Keratinocyte (primary cell): ENCODE measurements at regions not wholly inside any gene's neighbourhood (a gene's known extent, or its start where the extent isn't known, plus 50 kb on each side); places are given as distances from the start of the nearest gene placed in this dataset.

Experiments
- EZH2 ChIP-seq: IDR thresholded peaks from one replicate; pipeline ENCODE4 v1.6.1; 2012; ENCODE audit warnings: inconsistent platforms, mild to moderate bottlenecking, low read length, moderate library complexity
- TF ChIP-seq, protein P1 (sequence below), 3 experiments: IDR thresholded peaks in 1 of 3; conservative IDR thresholded peaks in 1 of 3; optimal IDR thresholded peaks in 1 of 3; 2 replicates in 2 of 3; 3 replicates in 1 of 3; pipeline versions ENCODE3 to v1.5.1; 2011; ENCODE audit warnings: low read length in 3 of 3, mild to moderate bottlenecking in 3 of 3, moderate library complexity in 2 of 3, control low read depth in 1 of 3, inconsistent platforms in 1 of 3; ENCODE audit not compliant: insufficient read depth in 2 of 3; ENCODE audit errors: extremely low read depth in 1 of 3

DNA sequence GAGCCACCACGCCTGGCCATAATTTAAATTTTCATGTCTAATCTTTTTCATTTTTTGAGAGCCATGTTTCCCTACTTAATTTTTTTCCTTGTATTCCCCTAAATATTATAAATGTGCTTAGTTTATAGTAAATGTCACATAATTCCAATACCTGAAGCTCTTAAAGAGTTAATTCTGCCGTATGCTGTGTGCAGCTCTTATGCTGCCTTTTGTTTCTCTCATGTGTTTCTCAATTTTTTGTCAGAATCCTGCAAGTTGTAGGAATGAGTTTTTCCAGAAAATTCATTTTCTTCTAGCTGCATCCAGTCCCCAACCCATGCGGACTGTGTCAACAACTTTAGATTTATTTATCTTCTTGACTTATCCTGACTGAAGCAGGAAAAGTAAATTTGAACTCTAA is 90.9 kb upstream of the ROBO2 start:
- TF ChIP-seq, protein P1, sequence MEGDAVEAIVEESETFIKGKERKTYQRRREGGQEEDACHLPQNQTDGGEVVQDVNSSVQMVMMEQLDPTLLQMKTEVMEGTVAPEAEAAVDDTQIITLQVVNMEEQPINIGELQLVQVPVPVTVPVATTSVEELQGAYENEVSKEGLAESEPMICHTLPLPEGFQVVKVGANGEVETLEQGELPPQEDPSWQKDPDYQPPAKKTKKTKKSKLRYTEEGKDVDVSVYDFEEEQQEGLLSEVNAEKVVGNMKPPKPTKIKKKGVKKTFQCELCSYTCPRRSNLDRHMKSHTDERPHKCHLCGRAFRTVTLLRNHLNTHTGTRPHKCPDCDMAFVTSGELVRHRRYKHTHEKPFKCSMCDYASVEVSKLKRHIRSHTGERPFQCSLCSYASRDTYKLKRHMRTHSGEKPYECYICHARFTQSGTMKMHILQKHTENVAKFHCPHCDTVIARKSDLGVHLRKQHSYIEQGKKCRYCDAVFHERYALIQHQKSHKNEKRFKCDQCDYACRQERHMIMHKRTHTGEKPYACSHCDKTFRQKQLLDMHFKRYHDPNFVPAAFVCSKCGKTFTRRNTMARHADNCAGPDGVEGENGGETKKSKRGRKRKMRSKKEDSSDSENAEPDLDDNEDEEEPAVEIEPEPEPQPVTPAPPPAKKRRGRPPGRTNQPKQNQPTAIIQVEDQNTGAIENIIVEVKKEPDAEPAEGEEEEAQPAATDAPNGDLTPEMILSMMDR (optimal IDR thresholded peaks at IDR 0.05 in 1 of 3, IDR thresholded peaks at IDR 0.05 in 1 of 3, conservative IDR thresholded peaks at IDR 0.05 in 1 of 3; ENCODE audit: extremely low read depth in 1 of 3, insufficient read depth in 2 of 3, low read length in 3 of 3), result no peak
- no peak for TF ChIP-seq EZH2
